ENCODE measurements at regions not wholly inside any gene's neighbourhood (a gene's known extent, or its start where the extent isn't known, plus 50 kb on each side); places are given as distances from the start of the nearest gene placed in this dataset.

DNA sequence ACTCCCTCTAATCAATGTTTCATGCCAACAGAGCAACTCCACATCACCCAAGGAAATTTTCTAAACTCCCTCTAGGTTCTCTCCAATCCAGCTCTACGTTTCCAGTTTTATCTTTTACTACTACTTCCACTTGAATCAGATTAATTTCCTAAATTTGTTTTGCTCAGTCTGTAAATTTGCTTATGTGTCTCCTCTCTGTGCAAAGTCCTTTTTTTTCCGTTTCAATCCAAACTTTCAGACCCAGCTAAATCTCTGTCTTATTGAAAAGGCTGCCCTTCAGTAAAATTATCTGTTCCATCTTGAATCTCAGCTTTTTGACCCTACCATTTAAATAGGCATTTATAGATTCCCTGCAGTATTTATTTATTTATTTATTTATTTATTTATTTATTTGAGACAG lies 61.4 kb upstream of the COX10 start:
- H3K4me3 ChIP-seq (ENCODE audit: low read length): no peak overlapping the region
- H3K4me2 ChIP-seq (ENCODE audit: low read length): no peak overlapping the region
- no peaks in the 10 kb centered on the region for H3K36me3 ChIP-seq (replicated peaks; ENCODE audit: low read depth, low read length)
- H4K20me1 ChIP-seq (ENCODE audit: insufficient read depth, low read length): no peaks in the 10 kb centered on the region
- no peaks in the 10 kb centered on the region for H3K9me3 ChIP-seq (ENCODE audit: insufficient read depth, low read length)
- H3K9ac ChIP-seq (ENCODE audit: low read length): no peak overlapping the region
- H3K27ac ChIP-seq (ENCODE audit: low read length): no peak overlapping the region
- H2AFZ ChIP-seq (ENCODE audit: low read depth, low read length): no peak overlapping the region
- TF ChIP-seq, protein P1, sequence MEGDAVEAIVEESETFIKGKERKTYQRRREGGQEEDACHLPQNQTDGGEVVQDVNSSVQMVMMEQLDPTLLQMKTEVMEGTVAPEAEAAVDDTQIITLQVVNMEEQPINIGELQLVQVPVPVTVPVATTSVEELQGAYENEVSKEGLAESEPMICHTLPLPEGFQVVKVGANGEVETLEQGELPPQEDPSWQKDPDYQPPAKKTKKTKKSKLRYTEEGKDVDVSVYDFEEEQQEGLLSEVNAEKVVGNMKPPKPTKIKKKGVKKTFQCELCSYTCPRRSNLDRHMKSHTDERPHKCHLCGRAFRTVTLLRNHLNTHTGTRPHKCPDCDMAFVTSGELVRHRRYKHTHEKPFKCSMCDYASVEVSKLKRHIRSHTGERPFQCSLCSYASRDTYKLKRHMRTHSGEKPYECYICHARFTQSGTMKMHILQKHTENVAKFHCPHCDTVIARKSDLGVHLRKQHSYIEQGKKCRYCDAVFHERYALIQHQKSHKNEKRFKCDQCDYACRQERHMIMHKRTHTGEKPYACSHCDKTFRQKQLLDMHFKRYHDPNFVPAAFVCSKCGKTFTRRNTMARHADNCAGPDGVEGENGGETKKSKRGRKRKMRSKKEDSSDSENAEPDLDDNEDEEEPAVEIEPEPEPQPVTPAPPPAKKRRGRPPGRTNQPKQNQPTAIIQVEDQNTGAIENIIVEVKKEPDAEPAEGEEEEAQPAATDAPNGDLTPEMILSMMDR (IDR thresholded peaks at IDR 0.05; ENCODE audit: low read depth, low read length): no peak
- TF ChIP-seq EZH2phosphoT487 (IDR thresholded peaks at IDR 0.05; ENCODE audit: low read depth): no peak
- no peaks in the 10 kb centered on the region for H3K4me1 ChIP-seq (ENCODE audit: low read length)
- no peaks in the 10 kb centered on the region for H3K79me2 ChIP-seq (ENCODE audit: low read length)
- no peaks in the 10 kb centered on the region for H3K27me3 ChIP-seq (ENCODE audit: low read depth, low read length)

DNA sequence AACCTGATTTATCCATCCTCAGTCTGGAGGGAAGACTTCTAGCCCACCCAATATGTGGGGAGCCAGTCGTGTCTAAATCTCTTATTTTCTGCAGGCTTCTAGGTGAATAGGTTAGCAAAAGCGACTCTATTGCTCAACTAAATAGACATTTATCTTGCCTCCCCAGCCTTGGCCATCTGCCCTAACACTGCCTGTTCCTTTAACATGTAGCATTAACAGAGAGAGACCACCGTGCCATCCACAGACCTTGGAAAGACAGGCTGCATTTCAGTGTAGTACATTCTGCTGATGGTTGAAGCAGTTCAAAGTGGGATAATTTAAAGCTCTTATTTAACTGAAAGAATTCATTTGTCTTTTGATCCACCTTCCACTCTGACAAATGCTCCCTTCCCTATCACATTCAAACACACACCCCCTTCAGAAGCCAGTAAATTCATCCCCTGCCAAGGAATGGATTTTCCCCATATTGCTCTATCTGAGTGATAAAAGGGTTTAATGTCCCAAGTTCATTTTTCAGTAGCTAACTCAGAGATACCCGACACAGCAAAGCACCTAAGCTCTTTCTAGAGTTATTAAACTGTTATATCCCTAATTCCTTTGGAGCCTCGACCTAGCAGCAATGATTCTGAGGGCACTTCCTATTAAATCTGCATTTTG lies 58.1 kb upstream of the COX10 start:
- no peaks in the 10 kb centered on the region for H4K20me1 ChIP-seq (ENCODE audit: insufficient read depth, low read length)
- no peaks in the 10 kb centered on the region for H3K9me3 ChIP-seq (ENCODE audit: insufficient read depth, low read length)
- no peak overlapping the region for H3K4me2 ChIP-seq (ENCODE audit: low read length)
- no peaks in the 10 kb centered on the region for H3K79me2 ChIP-seq (ENCODE audit: low read length)
- no peaks in the 10 kb centered on the region for H3K27me3 ChIP-seq (ENCODE audit: low read depth, low read length)
- H3K27ac ChIP-seq (ENCODE audit: low read length): no peak overlapping the region
- no peak overlapping the region for H3K4me3 ChIP-seq (ENCODE audit: low read length)
- TF ChIP-seq, protein P1 (IDR thresholded peaks at IDR 0.05; ENCODE audit: low read depth, low read length): no peak
- no peak for TF ChIP-seq EZH2phosphoT487 (IDR thresholded peaks at IDR 0.05; ENCODE audit: low read depth)
- H3K9ac ChIP-seq (ENCODE audit: low read length): no peak overlapping the region
- H2AFZ ChIP-seq (ENCODE audit: low read depth, low read length): no peak overlapping the region
- H3K4me1 ChIP-seq (ENCODE audit: low read length): no peaks in the 10 kb centered on the region
- no peaks in the 10 kb centered on the region for H3K36me3 ChIP-seq (replicated peaks; ENCODE audit: low read depth, low read length)

DNA sequence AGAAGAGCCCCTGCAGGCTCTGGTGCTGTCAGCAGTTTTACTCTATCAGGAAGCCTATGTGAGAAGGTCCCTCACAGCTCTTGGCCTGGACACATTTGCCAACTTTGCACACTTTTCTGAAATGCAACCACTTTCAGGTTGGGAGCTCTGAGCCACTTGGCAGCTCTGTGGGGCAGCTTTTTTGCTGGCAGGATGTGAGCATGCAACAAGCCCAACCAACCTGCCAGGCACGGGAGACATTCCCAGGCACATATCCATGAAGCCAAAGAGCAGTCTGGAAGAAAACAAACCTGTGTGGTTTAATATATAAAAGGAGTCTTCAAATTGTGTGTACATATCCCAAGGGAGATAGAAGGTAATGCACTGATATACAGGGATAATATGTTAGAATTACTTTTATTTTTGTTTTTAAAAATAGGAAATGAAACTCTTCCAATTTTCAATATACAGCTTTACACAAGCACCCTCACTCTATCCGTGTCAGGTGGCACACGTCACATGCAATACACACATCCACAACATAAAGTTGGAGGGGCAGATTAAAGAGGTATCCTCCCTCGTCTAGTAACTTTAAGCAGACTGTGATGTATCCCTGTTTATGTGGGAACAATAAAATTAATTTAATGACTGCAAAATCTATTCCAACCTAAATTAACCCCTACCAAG lies 57.4 kb upstream of the COX10 start:
- no peak overlapping the region for H3K4me3 ChIP-seq (ENCODE audit: low read length)
- no peak overlapping the region for H3K9ac ChIP-seq (ENCODE audit: low read length)
- H3K27ac ChIP-seq (ENCODE audit: low read length): no peak overlapping the region
- no peaks in the 10 kb centered on the region for H3K27me3 ChIP-seq (ENCODE audit: low read depth, low read length)
- no peaks in the 10 kb centered on the region for H3K79me2 ChIP-seq (ENCODE audit: low read length)
- no peak overlapping the region for H2AFZ ChIP-seq (ENCODE audit: low read depth, low read length)
- TF ChIP-seq, protein P1 (IDR thresholded peaks at IDR 0.05; ENCODE audit: low read depth, low read length): no peak
- TF ChIP-seq EZH2phosphoT487 (IDR thresholded peaks at IDR 0.05; ENCODE audit: low read depth): no peak
- no peaks in the 10 kb centered on the region for H3K9me3 ChIP-seq (ENCODE audit: insufficient read depth, low read length)
- no peak overlapping the region for H3K4me2 ChIP-seq (ENCODE audit: low read length)
- H4K20me1 ChIP-seq (ENCODE audit: insufficient read depth, low read length): no peaks in the 10 kb centered on the region
- H3K36me3 ChIP-seq (replicated peaks; ENCODE audit: low read depth, low read length): no peaks in the 10 kb centered on the region
- H3K4me1 ChIP-seq (ENCODE audit: low read length): no peaks in the 10 kb centered on the region

DNA sequence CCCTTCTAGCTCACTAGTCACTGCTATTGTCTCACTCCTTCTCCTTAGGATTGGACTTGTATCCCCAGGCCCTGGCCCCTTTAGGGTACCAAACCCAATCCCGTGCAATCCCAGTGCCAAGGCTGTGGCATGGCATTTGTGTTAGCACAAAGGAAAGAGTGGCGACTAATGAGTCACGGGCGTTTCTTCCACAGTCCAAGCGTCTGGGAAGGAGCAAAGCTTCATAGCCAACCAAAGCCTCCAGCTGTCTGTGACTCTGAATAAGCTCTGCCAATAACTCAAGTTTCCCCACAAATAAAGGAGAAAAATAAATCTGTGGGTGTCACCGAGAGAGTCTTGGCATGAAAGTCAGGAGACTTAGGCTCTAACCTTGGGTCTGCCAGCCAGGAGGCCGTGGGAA lies 54.6 kb upstream of the COX10 start:
- no peak overlapping the region for H3K4me3 ChIP-seq (ENCODE audit: low read length)

More for the DNA sequence above, 54.6 kb upstream of the COX10 start:
- Histone ChIP-seq H3K9me3 (ENCODE audit: insufficient read depth, low read length) (no peaks in the 10 kb centered on the region), H3K4me2 (ENCODE audit: low read length) (no peak overlapping the region), H3K27ac (ENCODE audit: low read length) (no peak overlapping the region), H3K4me1 (ENCODE audit: low read length) (no peaks in the 10 kb centered on the region), H4K20me1 (ENCODE audit: insufficient read depth, low read length) (no peaks in the 10 kb centered on the region), H3K27me3 (ENCODE audit: low read depth, low read length) (no peaks in the 10 kb centered on the region), H3K36me3 (replicated peaks; ENCODE audit: low read depth, low read length) (no peaks in the 10 kb centered on the region), H3K9ac (ENCODE audit: low read length) (no peak overlapping the region), H2AFZ (ENCODE audit: low read depth, low read length) (no peak overlapping the region), H3K79me2 (ENCODE audit: low read length) (no peaks in the 10 kb centered on the region)
- TF ChIP-seq, protein P1 (IDR thresholded peaks at IDR 0.05; ENCODE audit: low read depth, low read length): no peak
- no peak for TF ChIP-seq EZH2phosphoT487 (IDR thresholded peaks at IDR 0.05; ENCODE audit: low read depth)

Measured in OCI-LY3 (cell line).